WTC11 (cell line): ENCODE measurements at regions not wholly inside any gene's neighbourhood (a gene's known extent, or its start where the extent isn't known, plus 50 kb on each side); places are given as distances from the start of the nearest gene placed in this dataset.

Experiments used
- ATAC-seq: fragments of 200-7000 bp; cut with Tn5 transposase; 2 replicates; pipeline ENCODE4 v1.10.0; 2021; ENCODE audit warnings: mild to moderate bottlenecking, moderate library complexity
- CTCF ChIA-PET: fragments of 300-600 bp; sonication (Branson Sonifier 250); formaldehyde crosslinking; loops from one replicate; lab custom pipeline; 2021; ENCODE audit warnings: antibody characterized with exemption; lab: Charles Lee
- POLR2A ChIA-PET: fragments of 350-600 bp; sonication (Branson Sonifier 250); formaldehyde crosslinking; loops from one replicate; lab custom pipeline; 2021; ENCODE audit warnings: antibody characterized with exemption; lab: Charles Lee
- DNase-seq: peaks from one replicate; pipeline ENCODE4 v3.0.0; 2021; ENCODE audit warnings: low spot score
- H3K27ac Mint-ChIP-seq: 2 replicates; pipeline ENCODE4 v1.8.0; 2021; ENCODE audit warnings: mixed read lengths
- H3K27me3 Mint-ChIP-seq: 2 replicates; pipeline ENCODE4 v1.8.0; 2021; ENCODE audit warnings: low read depth, mild to moderate bottlenecking, moderate library complexity, mixed read lengths
- H3K36me3 Mint-ChIP-seq: 2 replicates; pipeline ENCODE4 v1.8.0; 2021; ENCODE audit warnings: mixed read lengths
- H3K4me1 Mint-ChIP-seq: 2 replicates; pipeline ENCODE4 v1.8.0; 2022; ENCODE audit warnings: mixed read lengths
- H3K4me3 Mint-ChIP-seq: 2 replicates; pipeline ENCODE4 v1.8.0; 2021; ENCODE audit warnings: mild to moderate bottlenecking, moderate library complexity, mixed read lengths
- H3K9me3 Mint-ChIP-seq: 2 replicates; pipeline ENCODE4 v1.8.0; 2021; ENCODE audit warnings: mixed read lengths
- ATF1 ChIP-seq: sonication (generic); formaldehyde crosslinking; IDR thresholded peaks from 2 replicates; pipeline ENCODE4 v1.8.1; 2023; ENCODE audit warnings: mild to moderate bottlenecking, moderate library complexity, missing genetic modification reagents
- CREB1 ChIP-seq: sonication (generic); formaldehyde crosslinking; IDR thresholded peaks from 2 replicates; pipeline ENCODE4 v1.8.0; 2023; ENCODE audit warnings: mild to moderate bottlenecking, missing genetic modification reagents
- CTCF ChIP-seq: fragments of 200-600 bp; IDR thresholded peaks from 2 replicates; pipeline ENCODE4 v1.8.0; 2022; ENCODE audit warnings: antibody characterized with exemption
- E2F5 ChIP-seq: sonication (generic); formaldehyde crosslinking; IDR thresholded peaks from 2 replicates; pipeline ENCODE4 v1.8.1; 2022; ENCODE audit warnings: mild to moderate bottlenecking, moderate library complexity, missing genetic modification reagents
- FOXJ3 ChIP-seq: sonication (generic); formaldehyde crosslinking; IDR thresholded peaks from 2 replicates; pipeline ENCODE4 v1.9.0; 2021; ENCODE audit warnings: missing genetic modification reagents, mild to moderate bottlenecking, borderline replicate concordance
- FOXK1 ChIP-seq: sonication (generic); formaldehyde crosslinking; IDR thresholded peaks from 2 replicates; pipeline ENCODE4 v1.8.0; 2022; ENCODE audit warnings: mild to moderate bottlenecking, moderate library complexity, missing genetic modification reagents
- GRHL2 ChIP-seq: fragments of 250-450 bp; sonication (Bioruptor Pico); IDR thresholded peaks from 2 replicates; pipeline ENCODE4 v1.8.0; 2022; ENCODE audit warnings: mild to moderate bottlenecking, moderate library complexity; ENCODE audit not compliant: insufficient replicate concordance, severe bottlenecking
- KAT7 ChIP-seq: sonication (generic); formaldehyde crosslinking; IDR thresholded peaks from 2 replicates; pipeline ENCODE4 v1.8.1; 2023; ENCODE audit warnings: missing genetic modification reagents, mild to moderate bottlenecking, borderline replicate concordance
- SP1 ChIP-seq: sonication (generic); formaldehyde crosslinking; conservative IDR thresholded peaks from 2 replicates; pipeline ENCODE4 v1.8.1; 2022; ENCODE audit warnings: missing genetic modification reagents
- STAT6 ChIP-seq: sonication (generic); formaldehyde crosslinking; conservative IDR thresholded peaks from 2 replicates; pipeline ENCODE4 v1.8.1; 2023; ENCODE audit warnings: mild to moderate bottlenecking, low read depth, missing genetic modification reagents, moderate library complexity
- ZBTB21 ChIP-seq: sonication (generic); formaldehyde crosslinking; IDR thresholded peaks from 2 replicates; pipeline ENCODE4 v1.8.1; 2023; ENCODE audit warnings: mild to moderate bottlenecking, missing genetic modification reagents, borderline replicate concordance
- ZNF263 ChIP-seq: sonication (generic); formaldehyde crosslinking; IDR thresholded peaks from 2 replicates; pipeline ENCODE4 v1.8.1; 2022; ENCODE audit warnings: low read depth, mild to moderate bottlenecking, moderate library complexity, missing genetic modification reagents
- ZNF532 ChIP-seq: fragments of 250-450 bp; sonication (Bioruptor Pico); IDR thresholded peaks from 2 replicates; pipeline ENCODE4 v1.9.0; 2021; ENCODE audit warnings: mild to moderate bottlenecking, borderline replicate concordance
- TF ChIP-seq, protein P1 (sequence below): sonication (generic); formaldehyde crosslinking; IDR thresholded peaks from 2 replicates; pipeline ENCODE4 v1.8.1; 2022; ENCODE audit warnings: low read depth, missing genetic modification reagents, borderline replicate concordance
- TF ChIP-seq, protein P2 (sequence below): fragments of 250-450 bp; sonication (Bioruptor Pico); IDR thresholded peaks from 2 replicates; pipeline ENCODE4 v1.8.0; 2021; ENCODE audit warnings: mild to moderate bottlenecking
- TF ChIP-seq, protein P3 (sequence below): sonication (generic); formaldehyde crosslinking; IDR thresholded peaks from 2 replicates; pipeline ENCODE4 v1.8.0; 2023; ENCODE audit warnings: missing genetic modification reagents
- TF ChIP-seq, protein P4 (sequence below): sonication (generic); formaldehyde crosslinking; IDR thresholded peaks from 2 replicates; pipeline ENCODE4 v1.8.1; 2023; ENCODE audit warnings: mild to moderate bottlenecking, missing genetic modification reagents, moderate library complexity
- TF ChIP-seq, protein P5 (sequence below): sonication (generic); formaldehyde crosslinking; IDR thresholded peaks from 2 replicates; pipeline ENCODE4 v1.8.1; 2023; ENCODE audit warnings: mild to moderate bottlenecking, missing genetic modification reagents, moderate library complexity

- TF ChIP-seq CTCF (no peak), FOXJ3 (CRISPR knock-in tag) (no peak), FOXK1 (CRISPR knock-in tag) (no peak), STAT6 (no peak), GRHL2 (CRISPR knock-in tag) (no peak)
These were observed 260.8 kb downstream of the RDH14 start (continued) for GRCh38 chr2:18299423-18300212.

DNA sequence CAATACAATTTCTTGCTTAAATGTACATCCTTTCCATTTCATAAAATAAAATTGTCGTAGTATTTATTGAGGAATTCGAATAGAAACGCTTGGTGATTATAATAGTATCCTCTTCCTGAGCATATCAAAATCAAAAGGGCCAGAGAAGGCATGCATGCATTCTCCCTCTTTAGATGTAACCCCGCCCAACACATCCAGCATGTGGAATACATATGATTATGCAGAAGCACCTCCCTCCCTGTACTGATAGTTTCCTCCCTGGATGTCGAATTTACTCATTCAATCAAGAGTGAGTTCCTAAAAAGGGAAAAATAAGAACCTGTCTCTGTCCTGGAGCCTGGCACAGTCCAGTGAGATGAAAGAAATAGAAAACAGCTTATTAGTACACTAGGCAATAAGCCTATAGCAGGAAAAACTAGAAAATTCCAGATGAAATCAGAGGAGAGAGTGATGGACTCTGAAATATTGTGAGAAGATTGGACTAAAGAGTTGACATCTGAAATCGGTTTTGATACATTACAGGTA lies 262.9 kb downstream of the RDH14 start:
- TF ChIP-seq KAT7 (no peak), ZNF263 (CRISPR knock-in tag) (no peak), SP1 (CRISPR knock-in tag) (no peak), ZNF532 (no peak), E2F5 (no peak), ZBTB21 (CRISPR knock-in tag) (no peak), ATF1 (CRISPR knock-in tag) (no peak), CREB1 (CRISPR knock-in tag) (no peak)
- TF ChIP-seq, protein P1, sequence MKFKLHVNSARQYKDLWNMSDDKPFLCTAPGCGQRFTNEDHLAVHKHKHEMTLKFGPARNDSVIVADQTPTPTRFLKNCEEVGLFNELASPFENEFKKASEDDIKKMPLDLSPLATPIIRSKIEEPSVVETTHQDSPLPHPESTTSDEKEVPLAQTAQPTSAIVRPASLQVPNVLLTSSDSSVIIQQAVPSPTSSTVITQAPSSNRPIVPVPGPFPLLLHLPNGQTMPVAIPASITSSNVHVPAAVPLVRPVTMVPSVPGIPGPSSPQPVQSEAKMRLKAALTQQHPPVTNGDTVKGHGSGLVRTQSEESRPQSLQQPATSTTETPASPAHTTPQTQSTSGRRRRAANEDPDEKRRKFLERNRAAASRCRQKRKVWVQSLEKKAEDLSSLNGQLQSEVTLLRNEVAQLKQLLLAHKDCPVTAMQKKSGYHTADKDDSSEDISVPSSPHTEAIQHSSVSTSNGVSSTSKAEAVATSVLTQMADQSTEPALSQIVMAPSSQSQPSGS, result no peak
- TF ChIP-seq, protein P2, sequence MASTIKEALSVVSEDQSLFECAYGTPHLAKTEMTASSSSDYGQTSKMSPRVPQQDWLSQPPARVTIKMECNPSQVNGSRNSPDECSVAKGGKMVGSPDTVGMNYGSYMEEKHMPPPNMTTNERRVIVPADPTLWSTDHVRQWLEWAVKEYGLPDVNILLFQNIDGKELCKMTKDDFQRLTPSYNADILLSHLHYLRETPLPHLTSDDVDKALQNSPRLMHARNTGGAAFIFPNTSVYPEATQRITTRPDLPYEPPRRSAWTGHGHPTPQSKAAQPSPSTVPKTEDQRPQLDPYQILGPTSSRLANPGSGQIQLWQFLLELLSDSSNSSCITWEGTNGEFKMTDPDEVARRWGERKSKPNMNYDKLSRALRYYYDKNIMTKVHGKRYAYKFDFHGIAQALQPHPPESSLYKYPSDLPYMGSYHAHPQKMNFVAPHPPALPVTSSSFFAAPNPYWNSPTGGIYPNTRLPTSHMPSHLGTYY (CRISPR knock-in tag), result no peak
- TF ChIP-seq, protein P3, sequence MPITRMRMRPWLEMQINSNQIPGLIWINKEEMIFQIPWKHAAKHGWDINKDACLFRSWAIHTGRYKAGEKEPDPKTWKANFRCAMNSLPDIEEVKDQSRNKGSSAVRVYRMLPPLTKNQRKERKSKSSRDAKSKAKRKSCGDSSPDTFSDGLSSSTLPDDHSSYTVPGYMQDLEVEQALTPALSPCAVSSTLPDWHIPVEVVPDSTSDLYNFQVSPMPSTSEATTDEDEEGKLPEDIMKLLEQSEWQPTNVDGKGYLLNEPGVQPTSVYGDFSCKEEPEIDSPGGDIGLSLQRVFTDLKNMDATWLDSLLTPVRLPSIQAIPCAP (CRISPR knock-in tag), result no peak
- TF ChIP-seq, protein P4, sequence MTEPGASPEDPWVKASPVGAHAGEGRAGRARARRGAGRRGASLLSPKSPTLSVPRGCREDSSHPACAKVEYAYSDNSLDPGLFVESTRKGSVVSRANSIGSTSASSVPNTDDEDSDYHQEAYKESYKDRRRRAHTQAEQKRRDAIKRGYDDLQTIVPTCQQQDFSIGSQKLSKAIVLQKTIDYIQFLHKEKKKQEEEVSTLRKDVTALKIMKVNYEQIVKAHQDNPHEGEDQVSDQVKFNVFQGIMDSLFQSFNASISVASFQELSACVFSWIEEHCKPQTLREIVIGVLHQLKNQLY, result no peak
- TF ChIP-seq, protein P5, sequence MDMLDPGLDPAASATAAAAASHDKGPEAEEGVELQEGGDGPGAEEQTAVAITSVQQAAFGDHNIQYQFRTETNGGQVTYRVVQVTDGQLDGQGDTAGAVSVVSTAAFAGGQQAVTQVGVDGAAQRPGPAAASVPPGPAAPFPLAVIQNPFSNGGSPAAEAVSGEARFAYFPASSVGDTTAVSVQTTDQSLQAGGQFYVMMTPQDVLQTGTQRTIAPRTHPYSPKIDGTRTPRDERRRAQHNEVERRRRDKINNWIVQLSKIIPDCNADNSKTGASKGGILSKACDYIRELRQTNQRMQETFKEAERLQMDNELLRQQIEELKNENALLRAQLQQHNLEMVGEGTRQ (CRISPR knock-in tag), result no peak
- peaks cover 9% of the 10 kb centered on the region for H3K4me1 Mint-ChIP-seq
- no peaks in the 10 kb centered on the region for H3K27me3 Mint-ChIP-seq
- no peak for DNase-seq
- no peak overlapping the region for H3K4me3 Mint-ChIP-seq
- ChIA-PET CTCF (no interaction called here), POLR2A (no interaction called here)
- no peak overlapping the region for H3K27ac Mint-ChIP-seq
- no peaks in the 10 kb centered on the region for H3K36me3 Mint-ChIP-seq
- no peak for ATAC-seq
- H3K9me3 Mint-ChIP-seq, result peaks cover 7% of the 10 kb centered on the region; the same call in 1 of the 2 replicates
